ENCODE measurements at regions not wholly inside any gene's neighbourhood (a gene's known extent, or its start where the extent isn't known, plus 50 kb on each side); places are given as distances from the start of the nearest gene placed in this dataset.

DNA sequence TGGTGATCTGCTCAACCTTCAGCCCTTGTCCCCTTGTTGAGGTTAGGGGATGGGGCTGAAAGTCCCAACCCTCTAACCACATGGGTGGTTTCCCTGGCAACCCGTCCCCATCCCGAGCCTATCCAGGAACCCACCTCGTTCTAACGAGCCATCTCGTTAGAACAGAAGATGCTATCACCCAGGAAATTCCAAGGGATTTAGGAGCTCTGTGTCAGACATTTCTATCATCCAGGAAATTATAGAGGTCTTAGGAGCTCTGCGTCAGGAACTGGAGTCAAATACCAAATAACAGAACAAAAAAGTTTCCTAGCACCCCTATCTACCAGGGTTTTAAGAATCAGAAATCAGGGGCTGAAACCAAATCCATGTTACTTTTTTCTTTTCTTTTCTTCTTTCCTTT, 90.3 kb upstream of the LCLAT1 start:
- TF ChIP-seq POLR2A (IDR thresholded peaks at IDR 0.05): no peak
- no peak for TF ChIP-seq CTCF (IDR thresholded peaks at IDR 0.05)
